A549 (cell line): ENCODE measurements at regions not wholly inside any gene's neighbourhood (a gene's known extent, or its start where the extent isn't known, plus 50 kb on each side); places are given as distances from the start of the nearest gene placed in this dataset.
"Not testable (repeated sequence)": the region's sequence is repeated elsewhere in the genome, so short reads cannot be mapped to it uniquely, and the experiment has no call there.

Experiments used
- ATAC-seq, 2 experiments: fragments of 200-7000 bp in 1 of 2; fragments of >200 bp in 1 of 2; cut with Nextera tagmentation in 1 of 2; cut with Tn5 transposase in 1 of 2; 3 replicates each; pipeline versions ENCODE4 v1.8.0 to v1.9.1; 2018 to 2020; ENCODE audit warnings: mild to moderate bottlenecking in 1 of 2, moderate library complexity in 1 of 2
- CTCF ChIA-PET: fragments of 300-600 bp; sonication (Branson Sonifier 250); formaldehyde crosslinking; extraction: SDS; loops from one replicate; lab custom pipeline; 2021; ENCODE audit warnings: antibody characterized with exemption, inconsistent platforms; lab: Yijun Ruan, JAX
- POLR2A ChIA-PET: fragments of 350-600 bp; formaldehyde crosslinking; extraction: SDS; loops from one replicate; lab custom pipeline; 2021; ENCODE audit warnings: antibody characterized with exemption, inconsistent platforms; lab: Yijun Ruan, JAX
- DNase-seq, 2 experiments: peaks; one replicate each; pipeline versions ENCODE4 v3.0.0 to v3.0.0-alpha.2; 2011 to 2016; ENCODE audit warnings: low read depth in 1 of 2, low spot score in 1 of 2
- FAIRE-seq: peaks from 2 replicates; lab custom pipeline; 2011; peaks lifted over from hg19 to GRCh38; lab: Jason Lieb, UNC
- H3K27ac ChIP-seq, 2 experiments: fragments of >200 bp; sonication (Bioruptor Twin); formaldehyde crosslinking; 3 replicates each; pipeline ENCODE4 v1.5.1; 2016 to 2017
- H3K4me1 ChIP-seq: fragments of >200 bp; sonication (Bioruptor Twin); formaldehyde crosslinking; 3 replicates; pipeline ENCODE4 v1.6.1; 2016
- H3K4me2 ChIP-seq: fragments of >200 bp; sonication (Bioruptor Twin); formaldehyde crosslinking; 3 replicates; pipeline ENCODE4 v1.6.1; 2016
- H3K4me3 ChIP-seq: fragments of >200 bp; sonication (Bioruptor Twin); formaldehyde crosslinking; 3 replicates; pipeline ENCODE4 v1.5.1; 2016
- H3K9me3 ChIP-seq: fragments of >200 bp; sonication (Bioruptor Twin); formaldehyde crosslinking; 3 replicates; pipeline ENCODE4 v1.6.1; 2016
- CBX2 ChIP-seq: fragments of 200-600 bp; sonication (generic); IDR thresholded peaks from 2 replicates; pipeline ENCODE4 v1.6.1; 2016; ENCODE audit warnings: low read depth, mild to moderate bottlenecking, borderline replicate concordance
- CHD2 ChIP-seq: fragments of 150-350 bp; IDR thresholded peaks from 2 replicates; pipeline ENCODE4 v1.6.1; 2014; ENCODE audit warnings: low read length; ENCODE audit not compliant: partially characterized antibody
- EHMT2 ChIP-seq: fragments of 200-600 bp; sonication (generic); IDR thresholded peaks from 2 replicates; pipeline ENCODE4 v1.6.1; 2016; ENCODE audit warnings: antibody characterized with exemption, low read depth, mild to moderate bottlenecking, moderate library complexity
- EP300 ChIP-seq, 2 experiments: fragments of >200 bp; sonication (Bioruptor Twin); formaldehyde crosslinking; IDR thresholded peaks; 2 replicates in 1 of 2; 3 replicates in 1 of 2; pipeline ENCODE4 v1.6.1; 2016 to 2017
- ESRRA ChIP-seq: fragments of 150-350 bp; IDR thresholded peaks from 2 replicates; pipeline ENCODE4 v1.6.1; 2014; ENCODE audit warnings: mild to moderate bottlenecking, low read length, borderline replicate concordance
- FOSB ChIP-seq: fragments of 250-450 bp; sonication (Bioruptor Pico); IDR thresholded peaks from 2 replicates; pipeline ENCODE4 v1.5.0; 2020; ENCODE audit warnings: mild to moderate bottlenecking, moderate library complexity
- FOSL2 ChIP-seq, 2 experiments: fragments of 450-650 bp in 1 of 2; fragments of >200 bp in 1 of 2; sonication (Bioruptor Twin) in 1 of 2; formaldehyde crosslinking; IDR thresholded peaks; 2 replicates each; pipeline versions ENCODE4 v1.5.0 to v1.6.1; 2016 to 2020; ENCODE audit warnings: mild to moderate bottlenecking in 1 of 2, moderate library complexity in 1 of 2
- HEYL ChIP-seq: fragments of 250-450 bp; sonication (Bioruptor Pico); IDR thresholded peaks from 2 replicates; pipeline ENCODE4 v1.8.0; 2021; ENCODE audit warnings: mild to moderate bottlenecking, moderate library complexity
- HOXA7 ChIP-seq: fragments of 250-450 bp; sonication (Bioruptor Pico); IDR thresholded peaks from 2 replicates; pipeline ENCODE4 v1.5.0; 2020; ENCODE audit warnings: mild to moderate bottlenecking, moderate library complexity
- JUN ChIP-seq, 2 experiments: fragments of >200 bp; sonication (Bioruptor Twin); formaldehyde crosslinking; IDR thresholded peaks; 2 replicates in 1 of 2; 3 replicates in 1 of 2; pipeline ENCODE4 v1.6.1; 2016 to 2017
- KDM1A ChIP-seq: fragments of 200-600 bp; sonication (generic); IDR thresholded peaks from 2 replicates; pipeline ENCODE4 v1.6.1; 2016; ENCODE audit warnings: low read depth, mild to moderate bottlenecking
- KDM5A ChIP-seq: fragments of 200-600 bp; sonication (generic); IDR thresholded peaks from 2 replicates; pipeline ENCODE4 v1.6.1; 2016; ENCODE audit warnings: antibody characterized with exemption, mild to moderate bottlenecking
- MYC ChIP-seq: IDR thresholded peaks from 2 replicates; pipeline ENCODE4 v1.6.1; 2012; ENCODE audit warnings: mild to moderate bottlenecking, inconsistent platforms, low read length, improper control_type of control experiment, borderline replicate concordance
- NPAS2 ChIP-seq: fragments of 250-450 bp; sonication (Bioruptor Pico); IDR thresholded peaks from 2 replicates; pipeline ENCODE4 v1.8.0; 2022; ENCODE audit warnings: mild to moderate bottlenecking, moderate library complexity, borderline replicate concordance
- PBX3 ChIP-seq: IDR thresholded peaks from 2 replicates; pipeline ENCODE4 v1.6.1; 2012
- RAD21 ChIP-seq, 2 experiments: fragments of >200 bp in 1 of 2; sonication (Bioruptor Twin) in 1 of 2; formaldehyde crosslinking in 1 of 2; IDR thresholded peaks in 1 of 2; conservative IDR thresholded peaks in 1 of 2; 2 replicates in 1 of 2; 3 replicates in 1 of 2; pipeline ENCODE4 v1.6.1; 2012 to 2018; ENCODE audit warnings: inconsistent platforms in 1 of 2
- RCOR1 ChIP-seq: fragments of 150-350 bp; IDR thresholded peaks from 2 replicates; pipeline ENCODE4 v1.6.1; 2014; ENCODE audit warnings: antibody characterized with exemption, low read length, low read depth
- REST ChIP-seq: fragments of 200-600 bp; sonication (generic); IDR thresholded peaks from 2 replicates; pipeline ENCODE4 v1.6.1; 2016; ENCODE audit warnings: antibody characterized with exemption, mild to moderate bottlenecking, moderate library complexity
- RNF2 ChIP-seq: fragments of 200-600 bp; sonication (generic); IDR thresholded peaks from 2 replicates; pipeline ENCODE4 v1.6.1; 2016; ENCODE audit warnings: low read depth, mild to moderate bottlenecking, antibody characterized with exemption, moderate library complexity, borderline replicate concordance
- TFCP2L1 ChIP-seq: fragments of 250-450 bp; sonication (Bioruptor Pico); IDR thresholded peaks from 2 replicates; pipeline ENCODE4 v1.5.0; 2021; ENCODE audit warnings: mild to moderate bottlenecking
- ZFP36 ChIP-seq: fragments of 450-650 bp; IDR thresholded peaks from 2 replicates; pipeline ENCODE4 v1.6.1; 2014; ENCODE audit warnings: borderline replicate concordance; ENCODE audit not compliant: partially characterized antibody
- ZSCAN20 ChIP-seq: fragments of 250-450 bp; sonication (Bioruptor Pico); IDR thresholded peaks from 2 replicates; pipeline ENCODE4 v1.8.0; 2022; ENCODE audit warnings: mild to moderate bottlenecking, moderate library complexity
- WGBS: methylation state at CpG from one replicate; pipeline ENCODE4 v1.1.6; 2017; ENCODE audit errors: missing lambda C conversion rate; 5-methylcytosine and 5-hydroxymethylcytosine counted together
- TF ChIP-seq, protein P1 (sequence below): fragments of >200 bp; sonication (Bioruptor Twin); formaldehyde crosslinking; IDR thresholded peaks from 3 replicates; pipeline ENCODE4 v1.6.1; 2016
- TF ChIP-seq, protein P2 (sequence below): IDR thresholded peaks from 2 replicates; pipeline ENCODE4 v1.6.1; 2012; ENCODE audit warnings: low read depth, borderline replicate concordance

GRCh38 chrX:25427873-25428555 is 412.2 kb upstream of the ARX start (continued):
- TF ChIP-seq FOSB (CRISPR knock-in tag) (no peak), EHMT2 (no peak), RCOR1 (no peak), EP300 (IDR thresholded peaks at IDR 0.05) (no peak), ZFP36 (no peak)

- H3K9me3 ChIP-seq, ATAC-seq, H3K4me2 ChIP-seq, FAIRE-seq, H3K4me1 ChIP-seq, H3K27ac ChIP-seq, POLR2A ChIA-PET, H3K4me3 ChIP-seq, CTCF ChIA-PET, DNase-seq: not testable (repeated sequence)
- no CpG with 5 or more reads among the region's 11 CpGs for WGBS
Measured at GRCh38 chrX:25404163-25404562, 388.4 kb upstream of the ARX start.

DNA sequence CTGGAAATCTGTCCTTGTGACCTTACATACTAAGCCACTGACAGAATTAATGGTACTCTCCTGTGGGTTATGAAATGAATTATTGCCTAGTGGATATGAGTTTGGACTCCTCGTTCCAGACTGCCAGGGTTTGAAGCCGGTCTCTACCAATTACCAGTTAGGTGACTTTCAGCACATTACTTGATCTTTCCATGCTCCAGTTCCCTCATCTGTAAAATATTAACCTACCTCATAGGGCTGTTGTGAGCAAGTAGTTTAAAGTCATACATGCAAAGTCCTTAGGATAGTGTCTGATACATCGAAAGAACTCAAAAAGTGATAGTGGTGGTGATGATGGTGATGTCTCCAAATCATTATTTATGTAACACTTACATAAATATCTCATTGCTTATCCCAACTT is 373.5 kb upstream of the ARX start:
- ChIA-PET POLR2A (no interaction called here), CTCF (no interaction called here)
- TF ChIP-seq RCOR1 (no peak), HEYL (CRISPR knock-in tag) (no peak), HOXA7 (CRISPR knock-in tag) (no peak), RAD21 (conservative IDR thresholded peaks at IDR 0.05 in 1 of 2, IDR thresholded peaks at IDR 0.05 in 1 of 2) (no peak)
- TF ChIP-seq, protein P1, sequence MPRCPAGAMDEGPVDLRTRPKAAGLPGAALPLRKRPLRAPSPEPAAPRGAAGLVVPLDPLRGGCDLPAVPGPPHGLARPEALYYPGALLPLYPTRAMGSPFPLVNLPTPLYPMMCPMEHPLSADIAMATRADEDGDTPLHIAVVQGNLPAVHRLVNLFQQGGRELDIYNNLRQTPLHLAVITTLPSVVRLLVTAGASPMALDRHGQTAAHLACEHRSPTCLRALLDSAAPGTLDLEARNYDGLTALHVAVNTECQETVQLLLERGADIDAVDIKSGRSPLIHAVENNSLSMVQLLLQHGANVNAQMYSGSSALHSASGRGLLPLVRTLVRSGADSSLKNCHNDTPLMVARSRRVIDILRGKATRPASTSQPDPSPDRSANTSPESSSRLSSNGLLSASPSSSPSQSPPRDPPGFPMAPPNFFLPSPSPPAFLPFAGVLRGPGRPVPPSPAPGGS: no peak
- no peaks in the 10 kb centered on the region for H3K9me3 ChIP-seq
- 10% methylated on average over 3 of the region's 3 CpGs for WGBS
- H3K4me2 ChIP-seq: no peak overlapping the region
- peak; percentile 88 for FAIRE-seq
- H3K27ac ChIP-seq: no peak overlapping the region
- H3K4me3 ChIP-seq: no peak overlapping the region
- no peak for ATAC-seq
- no peaks in the 10 kb centered on the region for H3K4me1 ChIP-seq
- no peak for DNase-seq

- no peak for FAIRE-seq
- no peak overlapping the region for H3K4me3 ChIP-seq
- H3K4me1 ChIP-seq: no peaks in the 10 kb centered on the region
- no peak for DNase-seq
- 24% methylated on average over 3 of the region's 3 CpGs for WGBS
- no peak overlapping the region for H3K4me2 ChIP-seq
- H3K9me3 ChIP-seq: no peaks in the 10 kb centered on the region
- no peak for ATAC-seq
- H3K27ac ChIP-seq: no peak overlapping the region
- POLR2A ChIA-PET: no interaction called here
- CTCF ChIA-PET: no interaction called here
- TF ChIP-seq NPAS2 (CRISPR knock-in tag) (no peak), JUN (IDR thresholded peaks at IDR 0.05) (no peak), CBX2 (no peak), ESRRA (no peak), KDM5A (no peak), ZSCAN20 (CRISPR knock-in tag) (no peak), RNF2 (no peak), TFCP2L1 (no peak), RAD21 (conservative IDR thresholded peaks at IDR 0.05 in 1 of 2, IDR thresholded peaks at IDR 0.05 in 1 of 2) (no peak), PBX3 (no peak), KDM1A (no peak), REST (no peak), CHD2 (no peak), MYC (no peak), FOSL2 (IDR thresholded peaks at IDR 0.05) (no peak), FOSL2 (CRISPR knock-in tag; IDR thresholded peaks at IDR 0.05) (no peak)
- TF ChIP-seq, protein P2, sequence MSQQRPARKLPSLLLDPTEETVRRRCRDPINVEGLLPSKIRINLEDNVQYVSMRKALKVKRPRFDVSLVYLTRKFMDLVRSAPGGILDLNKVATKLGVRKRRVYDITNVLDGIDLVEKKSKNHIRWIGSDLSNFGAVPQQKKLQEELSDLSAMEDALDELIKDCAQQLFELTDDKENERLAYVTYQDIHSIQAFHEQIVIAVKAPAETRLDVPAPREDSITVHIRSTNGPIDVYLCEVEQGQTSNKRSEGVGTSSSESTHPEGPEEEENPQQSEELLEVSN: no peak
Measured at GRCh38 chrX:25383196-25383595, 367.4 kb upstream of the ARX start.
